ENCODE measurements at regions not wholly inside any gene's neighbourhood (a gene's known extent, or its start where the extent isn't known, plus 50 kb on each side); places are given as distances from the start of the nearest gene placed in this dataset.

DNA sequence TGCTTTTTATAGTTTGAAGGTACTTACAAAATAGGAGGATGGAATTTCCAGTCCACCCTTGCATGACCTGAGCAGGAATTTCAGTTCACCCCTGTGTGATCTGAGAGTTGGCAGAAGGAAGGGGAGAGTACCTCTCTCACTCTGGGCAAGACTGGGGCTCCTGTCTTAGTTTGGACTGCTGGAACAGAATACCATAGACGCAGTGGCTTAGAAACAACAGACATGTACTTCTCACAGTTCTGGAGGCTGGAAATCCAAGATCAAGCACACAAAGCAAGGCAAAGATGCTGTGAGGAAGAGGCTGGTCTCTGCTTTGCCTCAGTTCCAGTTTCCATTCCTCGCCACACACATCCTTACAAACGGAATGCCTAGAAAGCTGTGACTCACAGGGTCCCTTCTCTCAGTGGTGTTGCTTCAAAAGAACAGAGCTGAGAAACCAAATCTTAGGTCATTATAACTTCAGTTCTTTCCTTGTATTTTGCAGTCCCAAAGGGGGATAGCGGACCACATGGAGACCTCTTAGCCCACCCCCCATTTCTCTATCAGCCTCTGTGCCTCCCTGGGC is 108.8 kb upstream of the HAAO start:
- Histone ChIP-seq H3K4me3 (no peak overlapping the region), H3K27ac (peak overlapping the region; percentile 9 to 18)
- DNase-seq (ENCODE audit: low spot score) = no peak
- TF ChIP-seq, protein P1, sequence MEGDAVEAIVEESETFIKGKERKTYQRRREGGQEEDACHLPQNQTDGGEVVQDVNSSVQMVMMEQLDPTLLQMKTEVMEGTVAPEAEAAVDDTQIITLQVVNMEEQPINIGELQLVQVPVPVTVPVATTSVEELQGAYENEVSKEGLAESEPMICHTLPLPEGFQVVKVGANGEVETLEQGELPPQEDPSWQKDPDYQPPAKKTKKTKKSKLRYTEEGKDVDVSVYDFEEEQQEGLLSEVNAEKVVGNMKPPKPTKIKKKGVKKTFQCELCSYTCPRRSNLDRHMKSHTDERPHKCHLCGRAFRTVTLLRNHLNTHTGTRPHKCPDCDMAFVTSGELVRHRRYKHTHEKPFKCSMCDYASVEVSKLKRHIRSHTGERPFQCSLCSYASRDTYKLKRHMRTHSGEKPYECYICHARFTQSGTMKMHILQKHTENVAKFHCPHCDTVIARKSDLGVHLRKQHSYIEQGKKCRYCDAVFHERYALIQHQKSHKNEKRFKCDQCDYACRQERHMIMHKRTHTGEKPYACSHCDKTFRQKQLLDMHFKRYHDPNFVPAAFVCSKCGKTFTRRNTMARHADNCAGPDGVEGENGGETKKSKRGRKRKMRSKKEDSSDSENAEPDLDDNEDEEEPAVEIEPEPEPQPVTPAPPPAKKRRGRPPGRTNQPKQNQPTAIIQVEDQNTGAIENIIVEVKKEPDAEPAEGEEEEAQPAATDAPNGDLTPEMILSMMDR (IDR thresholded peaks at IDR 0.05) = no peak

DNA sequence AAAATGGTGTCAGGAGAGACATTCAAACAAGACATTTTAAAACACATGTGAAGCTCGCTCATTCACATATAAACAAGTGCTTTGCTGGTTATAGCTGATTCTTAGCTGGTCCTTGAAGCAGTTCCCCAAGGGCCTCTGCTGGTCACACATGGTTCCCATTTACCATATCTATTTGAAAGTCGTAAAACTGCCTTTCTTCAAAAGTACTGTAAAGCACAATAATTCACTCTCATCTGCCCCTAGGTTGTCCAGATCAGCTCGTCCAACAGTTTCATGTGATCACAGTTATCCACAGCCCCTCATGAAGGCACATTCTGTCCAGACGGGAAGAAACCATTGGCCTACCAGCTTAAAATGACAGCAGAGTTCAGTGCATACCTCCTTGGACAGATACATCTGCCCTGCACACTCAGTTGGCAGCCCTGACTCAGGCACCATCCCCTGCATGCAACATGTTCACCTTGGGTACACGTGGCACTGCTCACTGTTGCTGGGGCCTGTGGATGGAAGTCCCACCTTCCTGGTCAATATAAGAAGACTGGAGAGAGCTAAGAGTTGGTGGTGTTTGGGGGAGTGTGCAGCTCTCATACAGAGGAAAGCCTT is 108.0 kb upstream of the HAAO start:
- Histone ChIP-seq H3K4me3 (no peak overlapping the region), H3K27ac (no peak overlapping the region)
- DNase-seq (ENCODE audit: low spot score) = no peak
- TF ChIP-seq, protein P1 (IDR thresholded peaks at IDR 0.05) = no peak

DNA sequence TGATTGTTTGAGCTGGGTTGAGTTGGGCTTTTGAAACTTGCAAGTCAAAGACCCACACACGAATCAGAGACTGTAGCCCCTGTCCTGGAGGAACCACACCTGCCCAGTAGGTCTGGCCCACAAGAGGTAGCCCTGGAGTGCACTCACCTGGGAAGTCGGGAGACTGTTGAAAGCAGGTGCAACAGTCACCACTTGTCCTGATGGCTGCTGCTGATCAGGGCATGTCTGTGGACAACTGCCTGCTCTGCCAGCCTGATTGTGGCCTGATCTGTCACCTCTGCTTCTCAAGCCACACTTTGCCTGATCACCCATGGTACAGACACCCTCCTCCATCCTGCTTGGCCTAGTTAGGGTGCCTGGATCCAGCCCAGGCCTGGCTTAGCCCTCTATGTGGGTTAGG is 105.0 kb upstream of the HAAO start:
- TF ChIP-seq, protein P1 (IDR thresholded peaks at IDR 0.05) = no peak
- peak; percentile 60 for DNase-seq (ENCODE audit: low spot score)
- Histone ChIP-seq H3K4me3 (no peak overlapping the region), H3K27ac (peak overlapping the region in 1 of 2 donors; percentile 20)

DNA sequence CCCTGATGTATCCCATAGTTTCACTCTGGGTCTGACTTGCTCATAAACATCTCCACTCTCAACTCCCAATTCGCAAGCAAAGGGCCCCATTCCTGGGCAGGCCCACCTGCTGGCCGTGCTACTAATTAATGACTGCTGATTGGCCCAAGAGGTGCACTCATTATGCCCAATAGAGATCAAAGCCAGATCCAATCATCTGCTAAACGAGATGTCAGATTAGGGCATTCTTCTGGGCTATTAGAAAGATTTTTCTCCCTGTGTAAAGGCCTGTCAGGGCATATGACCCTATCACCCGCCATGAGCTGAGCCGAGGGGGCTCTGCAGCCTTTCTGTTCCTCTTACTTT is 103.4 kb upstream of the HAAO start:
- Histone ChIP-seq H3K4me3 (no peak overlapping the region), H3K27ac (no peak overlapping the region)
- TF ChIP-seq, protein P1 (IDR thresholded peaks at IDR 0.05) = no peak
- peak; percentile 21 for DNase-seq (ENCODE audit: low spot score)

DNA sequence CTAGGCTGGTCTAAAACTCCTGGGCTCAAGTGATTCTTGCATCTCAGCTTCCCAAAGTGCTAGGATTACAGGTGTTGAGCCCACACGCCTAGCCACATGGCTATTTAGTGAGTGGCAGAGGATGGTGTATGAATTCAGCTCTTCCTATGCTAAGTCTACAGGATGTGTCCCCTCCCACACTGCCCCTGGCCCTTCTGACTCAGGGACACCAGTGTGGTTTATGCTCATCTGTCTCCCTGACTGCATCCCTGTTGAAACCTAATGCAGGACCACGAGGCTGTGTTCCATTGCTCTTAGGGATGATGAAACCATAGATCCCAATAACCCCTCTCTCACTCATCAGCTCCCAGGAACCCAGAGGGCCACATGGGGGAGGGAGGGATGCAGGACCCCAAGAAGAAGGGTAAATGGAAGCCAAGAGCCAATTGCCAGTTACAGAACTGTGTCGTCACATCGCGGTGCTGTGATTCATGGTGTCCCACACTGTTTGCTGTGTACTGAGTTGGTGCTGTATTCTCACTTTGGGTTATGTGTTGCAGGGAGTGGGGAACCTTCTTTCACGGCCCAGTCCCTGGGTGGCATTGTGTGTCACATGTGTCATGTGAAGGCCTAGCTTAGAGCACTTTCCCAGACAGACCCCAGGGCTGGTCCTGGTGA is 102.9 kb upstream of the HAAO start:
- DNase-seq (ENCODE audit: low spot score) = peak; percentile 56
- H3K27ac ChIP-seq = no peak overlapping the region
- TF ChIP-seq, protein P1 (IDR thresholded peaks at IDR 0.05) = no peak
- H3K4me3 ChIP-seq = no peak overlapping the region

DNA sequence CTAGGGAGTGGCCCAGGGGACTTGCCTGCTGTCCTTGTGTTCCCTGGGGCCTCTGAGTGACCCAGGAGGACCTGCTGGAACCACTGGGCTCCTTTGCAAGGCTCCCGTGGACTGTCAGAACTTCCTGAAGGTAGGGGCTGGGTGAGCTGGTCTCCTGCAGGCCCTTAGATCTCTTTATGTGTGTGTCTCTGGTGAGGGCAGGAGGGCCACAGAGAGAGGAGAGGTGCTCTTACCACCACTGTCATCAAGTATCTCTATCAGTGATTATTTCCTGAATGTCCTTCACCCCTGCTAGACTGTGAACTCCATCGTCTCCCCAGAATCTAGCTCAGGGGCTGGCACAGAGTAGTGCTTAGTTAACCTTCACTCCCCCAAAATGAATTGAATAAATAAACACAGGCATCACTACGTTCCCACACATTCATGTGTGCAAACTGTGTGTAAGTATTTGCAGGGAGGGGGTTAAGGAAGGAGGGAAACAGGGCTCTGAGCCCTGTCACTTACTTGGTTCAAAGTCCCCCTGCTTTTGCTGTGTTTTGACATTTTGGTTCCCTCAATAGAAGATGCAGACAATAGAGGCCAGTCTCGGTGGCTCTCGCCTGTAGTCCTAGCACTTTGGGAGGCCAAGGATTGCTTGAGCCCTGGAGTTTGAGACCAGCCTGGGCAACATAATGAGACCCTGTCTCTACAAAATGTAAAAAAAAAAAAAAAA is 100.8 kb upstream of the HAAO start:
- DNase-seq (ENCODE audit: low spot score) = no peak
- TF ChIP-seq, protein P1 (IDR thresholded peaks at IDR 0.05) = no peak
- Histone ChIP-seq H3K27ac (no peak overlapping the region), H3K4me3 (no peak overlapping the region)

Data from coronary artery (tissue), 2 donors.